HG02943 (cell line): ENCODE measurements at regions not wholly inside any gene's neighbourhood (a gene's known extent, or its start where the extent isn't known, plus 50 kb on each side); places are given as distances from the start of the nearest gene placed in this dataset.
"Not testable (repeated sequence)": the region's sequence is repeated elsewhere in the genome, so short reads cannot be mapped to it uniquely, and the experiment has no call there.

Experiments
- ATAC-seq: cut with Tn5 transposase; IDR thresholded peaks from one replicate; pipeline ENCODE4 v1.9.1; 2021; ENCODE audit warnings: mild to moderate bottlenecking, low read depth, moderate library complexity; ENCODE audit not compliant: unreplicated experiment

GRCh38 chr16:65767125-65767524 lies 599.4 kb upstream of the CDH5 start:
- no peak for ATAC-seq

- ATAC-seq, result no peak
Observed at GRCh38 chr16:65763640-65764305, 602.7 kb upstream of the CDH5 start.

GRCh38 chr16:65760874-65761273 lies 605.6 kb upstream of the CDH5 start:
- ATAC-seq, result no peak

- ATAC-seq, result no peak
Observed at GRCh38 chr16:65758620-65759019, 607.9 kb upstream of the CDH5 start.

- ATAC-seq, result no peak
Observed at GRCh38 chr16:65757064-65757463, 609.4 kb upstream of the CDH5 start.

- no peak for ATAC-seq
Observed at GRCh38 chr16:65756163-65756562, 610.3 kb upstream of the CDH5 start.

GRCh38 chr16:65754820-65755691 lies 611.4 kb upstream of the CDH5 start:
- no peak for ATAC-seq

- ATAC-seq, result no peak
Observed at GRCh38 chr16:65752522-65752844, 614.0 kb upstream of the CDH5 start.

GRCh38 chr16:65751622-65752521 lies 614.6 kb upstream of the CDH5 start:
- no peak for ATAC-seq

- no peak for ATAC-seq
Observed at GRCh38 chr16:65749506-65749905, 617.0 kb upstream of the CDH5 start.

GRCh38 chr16:65746941-65747340 lies 619.5 kb upstream of the CDH5 start:
- ATAC-seq, result no peak

- ATAC-seq, result no peak
Observed at GRCh38 chr16:65745201-65745708, 621.2 kb upstream of the CDH5 start.

- ATAC-seq, result no peak
Observed at GRCh38 chr16:65744401-65744800, 622.1 kb upstream of the CDH5 start.

GRCh38 chr16:65743558-65743957 lies 621.7 kb upstream of the CDH11 start:
- ATAC-seq, result no peak

GRCh38 chr16:65740711-65741110 lies 618.8 kb upstream of the CDH11 start:
- no peak for ATAC-seq

GRCh38 chr16:65739518-65739917 lies 617.7 kb upstream of the CDH11 start:
- ATAC-seq, result no peak

GRCh38 chr16:65737831-65738230 lies 616.0 kb upstream of the CDH11 start:
- no peak for ATAC-seq

GRCh38 chr16:65735615-65736014 lies 613.8 kb upstream of the CDH11 start:
- ATAC-seq, result not testable (repeated sequence)

GRCh38 chr16:65733721-65734120 lies 611.9 kb upstream of the CDH11 start:
- ATAC-seq, result no peak

- no peak for ATAC-seq
Observed at GRCh38 chr16:65731833-65732232, 610.0 kb upstream of the CDH11 start.

- no peak for ATAC-seq
Observed at GRCh38 chr16:65728652-65729051, 606.8 kb upstream of the CDH11 start.
